OCI-LY1 (cell line): ENCODE measurements at regions not wholly inside any gene's neighbourhood (a gene's known extent, or its start where the extent isn't known, plus 50 kb on each side); places are given as distances from the start of the nearest gene placed in this dataset.

Source experiments
- EZH2 ChIP-seq: fragments of 200-600 bp; sonication (generic), shearing (Covaris generic); IDR thresholded peaks from 2 replicates; pipeline ENCODE4 v1.8.0; 2017; ENCODE audit warnings: borderline replicate concordance, mixed run types, mild to moderate bottlenecking, antibody characterized with exemption, low read length, moderate library complexity, mixed read lengths
- TF ChIP-seq, protein P1 (sequence below): fragments of 200-600 bp; sonication (generic), shearing (Covaris generic); IDR thresholded peaks from 2 replicates; pipeline ENCODE4 v1.5.1; 2017; ENCODE audit warnings: mild to moderate bottlenecking, antibody characterized with exemption, low read length, moderate library complexity, mixed read lengths

DNA sequence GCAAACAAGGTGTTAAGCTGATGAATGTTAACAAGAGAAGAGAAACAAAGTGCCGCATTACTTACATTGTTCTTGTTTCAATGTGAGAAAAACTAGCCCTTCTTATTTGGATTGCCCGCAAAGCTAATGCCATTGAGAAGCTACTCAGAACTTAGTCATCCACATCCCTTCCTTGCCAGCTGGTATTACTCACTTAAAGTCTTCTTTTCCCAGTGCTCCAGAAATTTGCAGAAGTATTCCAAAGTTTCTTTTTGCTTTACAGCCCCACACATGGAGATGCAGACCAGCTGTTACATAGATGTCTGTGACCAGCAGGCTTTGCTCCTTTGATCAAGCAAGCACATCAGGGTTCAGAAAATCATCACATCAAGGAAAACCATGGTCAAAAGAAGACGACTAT is 529.0 kb downstream of the TBC1D32 start:
- TF ChIP-seq, protein P1, sequence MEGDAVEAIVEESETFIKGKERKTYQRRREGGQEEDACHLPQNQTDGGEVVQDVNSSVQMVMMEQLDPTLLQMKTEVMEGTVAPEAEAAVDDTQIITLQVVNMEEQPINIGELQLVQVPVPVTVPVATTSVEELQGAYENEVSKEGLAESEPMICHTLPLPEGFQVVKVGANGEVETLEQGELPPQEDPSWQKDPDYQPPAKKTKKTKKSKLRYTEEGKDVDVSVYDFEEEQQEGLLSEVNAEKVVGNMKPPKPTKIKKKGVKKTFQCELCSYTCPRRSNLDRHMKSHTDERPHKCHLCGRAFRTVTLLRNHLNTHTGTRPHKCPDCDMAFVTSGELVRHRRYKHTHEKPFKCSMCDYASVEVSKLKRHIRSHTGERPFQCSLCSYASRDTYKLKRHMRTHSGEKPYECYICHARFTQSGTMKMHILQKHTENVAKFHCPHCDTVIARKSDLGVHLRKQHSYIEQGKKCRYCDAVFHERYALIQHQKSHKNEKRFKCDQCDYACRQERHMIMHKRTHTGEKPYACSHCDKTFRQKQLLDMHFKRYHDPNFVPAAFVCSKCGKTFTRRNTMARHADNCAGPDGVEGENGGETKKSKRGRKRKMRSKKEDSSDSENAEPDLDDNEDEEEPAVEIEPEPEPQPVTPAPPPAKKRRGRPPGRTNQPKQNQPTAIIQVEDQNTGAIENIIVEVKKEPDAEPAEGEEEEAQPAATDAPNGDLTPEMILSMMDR: no peak
- no peak for TF ChIP-seq EZH2
